ENCODE measurements at regions not wholly inside any gene's neighbourhood (a gene's known extent, or its start where the extent isn't known, plus 50 kb on each side); places are given as distances from the start of the nearest gene placed in this dataset.

GRCh38 chr18:24989760-24990593, 362.0 kb downstream of the ZNF521 start:
- TF ChIP-seq TAF1 (IDR thresholded peaks at IDR 0.05; ENCODE audit: borderline replicate concordance, insufficient read depth, low read length) (no peak), POLR2AphosphoS5 (IDR thresholded peaks at IDR 0.05; ENCODE audit: low read depth, low read length) (no peak), SIN3A (IDR thresholded peaks at IDR 0.05; ENCODE audit: borderline replicate concordance, insufficient read depth, low read length) (no peak), REST (IDR thresholded peaks at IDR 0.05; ENCODE audit: insufficient read depth in 1 of 2, low read depth in 2 of 2, low read length in 2 of 2) (no peak), FOXP2 (optimal IDR thresholded peaks at IDR 0.05; ENCODE audit: borderline replicate concordance, extremely low read depth, extremely low read length, insufficient read depth) (no peak)

GRCh38 chr18:24990671-24991134, 361.3 kb downstream of the ZNF521 start:
- no peak for TF ChIP-seq SIN3A (IDR thresholded peaks at IDR 0.05; ENCODE audit: borderline replicate concordance, insufficient read depth, low read length)
- no peak for TF ChIP-seq FOXP2 (optimal IDR thresholded peaks at IDR 0.05; ENCODE audit: borderline replicate concordance, extremely low read depth, extremely low read length, insufficient read depth)
- no peak for TF ChIP-seq REST (IDR thresholded peaks at IDR 0.05; ENCODE audit: insufficient read depth in 1 of 2, low read depth in 2 of 2, low read length in 2 of 2)
- no peak for TF ChIP-seq TAF1 (IDR thresholded peaks at IDR 0.05; ENCODE audit: borderline replicate concordance, insufficient read depth, low read length)
- no peak for TF ChIP-seq POLR2AphosphoS5 (IDR thresholded peaks at IDR 0.05; ENCODE audit: low read depth, low read length)

- TF ChIP-seq TAF1 (IDR thresholded peaks at IDR 0.05; ENCODE audit: borderline replicate concordance, insufficient read depth, low read length) (no peak), POLR2AphosphoS5 (IDR thresholded peaks at IDR 0.05; ENCODE audit: low read depth, low read length) (no peak), FOXP2 (optimal IDR thresholded peaks at IDR 0.05; ENCODE audit: borderline replicate concordance, extremely low read depth, extremely low read length, insufficient read depth) (no peak), REST (IDR thresholded peaks at IDR 0.05; ENCODE audit: insufficient read depth in 1 of 2, low read depth in 2 of 2, low read length in 2 of 2) (no peak), SIN3A (IDR thresholded peaks at IDR 0.05; ENCODE audit: borderline replicate concordance, insufficient read depth, low read length) (no peak)
Observed at GRCh38 chr18:24991141-24992060, 360.6 kb downstream of the ZNF521 start.

GRCh38 chr18:24992491-24992890, 359.5 kb downstream of the ZNF521 start:
- TF ChIP-seq POLR2AphosphoS5 (IDR thresholded peaks at IDR 0.05; ENCODE audit: low read depth, low read length) (no peak), FOXP2 (optimal IDR thresholded peaks at IDR 0.05; ENCODE audit: borderline replicate concordance, extremely low read depth, extremely low read length, insufficient read depth) (no peak), TAF1 (IDR thresholded peaks at IDR 0.05; ENCODE audit: borderline replicate concordance, insufficient read depth, low read length) (no peak), SIN3A (IDR thresholded peaks at IDR 0.05; ENCODE audit: borderline replicate concordance, insufficient read depth, low read length) (no peak), REST (IDR thresholded peaks at IDR 0.05; ENCODE audit: insufficient read depth in 1 of 2, low read depth in 2 of 2, low read length in 2 of 2) (no peak)
